HG03575 (cell line): ENCODE measurements at regions not wholly inside any gene's neighbourhood (a gene's known extent, or its start where the extent isn't known, plus 50 kb on each side); places are given as distances from the start of the nearest gene placed in this dataset.

Experiments used
- ATAC-seq: cut with Tn5 transposase; IDR thresholded peaks from one replicate; pipeline ENCODE4 v1.9.1; 2021; ENCODE audit not compliant: unreplicated experiment, insufficient number of reproducible peaks, low FRiP score; ENCODE audit errors: extremely low read depth

- no peak for ATAC-seq
Observed at GRCh38 chr14:53896726-53897125, 59.9 kb downstream of the BMP4 start.

DNA sequence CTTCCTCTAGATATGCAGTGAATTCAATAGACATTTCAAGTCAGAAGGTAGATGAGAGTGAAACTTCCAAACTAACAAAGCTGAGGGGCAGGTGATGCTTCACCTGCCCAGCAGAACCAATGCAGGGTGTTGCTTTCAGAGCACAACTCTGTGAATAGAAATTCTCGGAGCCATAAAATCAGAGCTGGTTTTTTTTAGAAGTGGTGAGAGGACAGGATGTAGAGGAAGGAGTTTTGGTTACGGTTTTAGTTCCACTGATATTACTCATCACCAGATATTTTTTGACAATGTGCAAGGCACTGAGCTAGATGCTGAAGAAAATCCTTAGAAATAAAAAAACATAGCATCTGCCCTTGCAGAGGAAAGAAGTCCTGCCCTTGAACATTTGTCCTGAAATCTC, 62.2 kb downstream of the BMP4 start:
- ATAC-seq = no peak

- ATAC-seq = no peak
Observed at GRCh38 chr14:53893374-53893773, 63.3 kb downstream of the BMP4 start.

GRCh38 chr14:53890611-53891101, 66.0 kb downstream of the BMP4 start:
- no peak for ATAC-seq

GRCh38 chr14:53888535-53889386, 67.9 kb downstream of the BMP4 start:
- no peak for ATAC-seq

DNA sequence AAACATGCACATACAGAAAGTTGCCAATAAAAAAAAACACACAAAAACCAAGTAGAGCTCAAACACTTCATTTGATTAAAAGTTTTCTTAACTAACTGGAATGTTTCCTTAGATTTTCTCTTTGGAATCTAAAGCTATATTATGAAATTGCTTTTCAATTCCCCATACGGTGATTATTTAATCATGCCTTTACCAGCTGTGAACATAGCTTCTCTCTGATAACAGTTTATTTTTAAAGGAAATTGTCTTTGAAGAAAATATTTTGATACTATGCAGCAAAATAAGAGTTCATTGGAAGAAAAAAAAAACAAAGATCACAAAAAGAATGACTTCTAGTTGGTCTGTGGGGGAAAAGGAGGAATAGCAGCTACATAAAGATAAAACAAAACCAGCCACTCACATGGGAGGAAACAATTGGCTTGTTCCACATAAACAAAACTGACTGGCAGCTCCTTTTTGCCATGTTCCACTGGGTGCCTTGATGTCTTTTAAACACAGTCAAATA, 71.4 kb downstream of the BMP4 start:
- no peak for ATAC-seq

DNA sequence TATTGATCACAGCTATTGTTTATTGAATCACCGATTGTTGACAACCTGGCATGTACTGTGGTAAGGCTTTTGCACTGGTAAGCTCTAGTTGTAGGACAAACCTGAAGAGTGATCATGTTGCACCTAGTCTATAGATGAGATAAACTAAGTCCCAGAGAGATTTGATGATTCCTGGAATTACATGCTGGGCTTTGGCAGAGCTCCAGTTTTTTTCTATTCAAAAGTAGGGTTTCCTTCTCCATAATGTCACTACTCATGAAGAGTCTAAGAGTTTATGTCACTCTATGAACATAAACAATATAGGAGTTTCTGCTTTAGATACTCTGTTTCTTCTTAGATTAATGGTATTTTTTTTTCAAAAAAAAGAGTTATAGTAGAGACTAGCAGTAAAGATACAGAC, 72.0 kb downstream of the BMP4 start:
- no peak for ATAC-seq

- no peak for ATAC-seq
Observed at GRCh38 chr14:53883739-53884138, 72.9 kb downstream of the BMP4 start.

DNA sequence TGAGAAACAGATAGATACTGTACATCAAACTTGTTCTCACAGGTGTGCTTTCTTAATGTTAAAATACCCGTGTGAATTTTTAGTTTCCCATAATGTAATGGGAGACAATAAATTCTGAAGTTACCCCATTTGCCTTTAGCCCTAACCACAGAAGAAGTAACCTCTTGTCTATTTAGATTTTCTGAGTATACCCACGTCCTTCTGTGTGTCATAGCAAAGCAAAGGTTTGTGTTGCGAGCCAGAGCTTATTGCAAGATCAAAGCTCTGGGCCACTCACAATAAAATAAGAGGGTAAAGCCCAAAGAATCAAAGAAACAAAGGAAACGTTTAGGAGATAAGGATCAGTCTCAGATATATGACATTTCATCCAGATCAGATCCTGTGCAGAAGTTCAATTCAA, 73.9 kb downstream of the BMP4 start:
- no peak for ATAC-seq

DNA sequence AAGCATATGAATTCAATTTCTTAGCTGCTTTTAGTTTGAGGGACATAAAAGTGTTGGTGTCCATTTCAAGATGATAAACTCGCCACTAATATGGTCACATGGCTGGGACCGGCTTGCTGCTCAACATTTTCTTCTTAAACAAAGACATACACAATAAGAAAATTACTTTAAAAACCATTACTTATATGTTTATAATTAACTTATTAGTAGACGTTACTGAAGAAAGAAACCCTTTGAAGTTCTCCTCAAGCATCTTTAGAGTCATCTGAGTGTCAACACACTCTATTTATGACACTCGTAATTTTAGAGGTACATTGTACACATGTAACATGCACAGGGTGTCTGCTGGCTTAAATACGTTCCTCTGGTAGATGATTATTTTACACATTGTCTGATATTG, 74.7 kb downstream of the BMP4 start:
- ATAC-seq = no peak

- no peak for ATAC-seq
Observed at GRCh38 chr14:53881161-53881871, 75.3 kb downstream of the BMP4 start.

DNA sequence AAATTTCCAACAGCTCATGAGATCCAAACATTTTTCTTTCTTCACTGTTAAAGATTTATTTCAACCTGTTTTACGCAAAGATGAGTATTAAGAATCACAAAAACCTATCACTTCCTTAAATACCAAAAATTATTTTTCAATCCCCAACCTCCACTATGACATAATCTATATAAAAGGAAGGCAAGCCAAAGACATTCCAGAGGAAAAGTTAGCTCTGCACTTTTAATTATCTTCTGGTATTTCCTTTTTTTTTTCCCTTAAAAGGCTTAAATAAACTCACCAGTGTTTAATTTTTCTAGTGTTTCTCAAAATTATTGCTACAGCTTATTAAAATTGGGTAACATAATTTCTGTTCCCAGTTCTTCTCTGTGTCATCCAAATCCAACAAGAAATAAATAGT, 75.9 kb downstream of the BMP4 start:
- no peak for ATAC-seq

GRCh38 chr14:53879747-53880146, 76.9 kb downstream of the BMP4 start:
- ATAC-seq = no peak

DNA sequence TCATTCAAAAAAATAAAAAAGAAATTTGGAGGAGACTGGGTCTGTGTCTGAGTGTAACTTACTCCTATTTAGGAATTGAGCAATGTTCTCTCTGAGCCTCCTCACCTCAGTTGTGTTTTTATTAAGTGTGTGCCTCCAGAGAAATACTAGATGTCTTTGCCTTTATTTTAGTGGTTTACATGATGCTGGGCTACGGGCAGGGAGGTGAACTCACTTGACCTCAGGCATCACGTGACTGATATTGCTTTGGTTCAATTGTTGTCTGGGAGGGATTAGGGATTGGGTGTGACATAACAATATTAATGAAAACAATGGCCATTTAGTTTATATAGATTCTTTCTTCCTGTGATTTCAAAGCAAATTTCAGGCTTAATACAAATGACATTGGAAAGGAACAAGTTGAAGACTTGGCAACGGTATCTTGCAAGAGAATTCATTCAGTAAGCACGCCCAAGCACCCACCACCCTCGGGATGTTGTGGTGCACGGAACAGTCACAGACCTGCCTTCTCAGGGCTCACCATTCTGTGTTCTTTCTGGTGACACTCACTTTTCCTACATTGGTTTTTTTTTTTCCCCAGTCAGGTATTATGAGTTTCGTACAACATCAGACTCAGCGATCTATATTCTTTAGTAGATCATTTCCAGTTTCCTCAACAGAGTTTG, 77.5 kb downstream of the BMP4 start:
- no peak for ATAC-seq

DNA sequence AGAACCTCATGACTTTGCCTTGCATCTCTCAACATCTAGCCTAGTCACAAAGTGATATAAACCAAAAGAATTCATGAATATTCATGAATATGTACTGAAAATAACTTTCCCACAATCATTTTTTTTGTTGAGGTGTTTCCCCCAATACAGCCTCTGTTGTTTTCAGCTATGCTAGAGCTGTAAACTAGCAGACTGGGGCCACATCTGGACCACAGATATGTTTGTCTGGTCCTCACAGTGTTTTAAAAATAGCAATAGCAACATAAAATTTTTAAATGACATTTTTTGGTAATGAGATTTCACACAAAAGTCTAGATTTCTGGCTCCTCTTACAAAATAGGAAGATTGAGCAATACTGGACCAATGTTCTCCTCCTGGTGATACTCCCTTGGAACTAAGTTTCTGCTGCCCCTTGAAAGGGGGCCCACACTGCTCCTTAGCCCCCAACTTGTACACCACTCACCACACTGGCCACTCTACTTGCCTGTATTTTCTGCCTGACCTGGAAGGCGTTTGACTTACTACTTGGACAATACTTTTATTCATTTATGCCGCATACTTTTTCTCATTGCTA, 81.2 kb downstream of the BMP4 start:
- no peak for ATAC-seq

DNA sequence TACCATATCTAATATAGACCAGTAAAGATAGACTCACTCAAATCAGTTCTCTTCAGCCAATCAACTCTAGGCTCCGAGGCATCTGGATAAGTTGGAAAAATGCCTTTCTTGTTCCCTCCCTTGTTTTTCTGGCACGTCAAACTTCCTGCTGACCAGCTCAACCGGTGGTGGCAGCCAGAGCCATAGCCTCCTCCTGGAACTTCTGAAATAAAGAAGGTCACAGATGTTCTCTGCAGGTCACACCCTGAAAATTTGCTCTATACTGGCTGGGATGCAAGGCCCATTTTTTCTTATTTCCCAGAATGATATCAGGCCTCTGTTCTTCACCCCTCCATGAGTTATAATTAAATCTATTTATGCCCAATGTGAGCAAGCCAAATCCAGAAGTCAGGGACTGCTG, 81.9 kb downstream of the BMP4 start:
- no peak for ATAC-seq

- ATAC-seq = no peak
Observed at GRCh38 chr14:53872681-53873089, 83.9 kb downstream of the BMP4 start.

DNA sequence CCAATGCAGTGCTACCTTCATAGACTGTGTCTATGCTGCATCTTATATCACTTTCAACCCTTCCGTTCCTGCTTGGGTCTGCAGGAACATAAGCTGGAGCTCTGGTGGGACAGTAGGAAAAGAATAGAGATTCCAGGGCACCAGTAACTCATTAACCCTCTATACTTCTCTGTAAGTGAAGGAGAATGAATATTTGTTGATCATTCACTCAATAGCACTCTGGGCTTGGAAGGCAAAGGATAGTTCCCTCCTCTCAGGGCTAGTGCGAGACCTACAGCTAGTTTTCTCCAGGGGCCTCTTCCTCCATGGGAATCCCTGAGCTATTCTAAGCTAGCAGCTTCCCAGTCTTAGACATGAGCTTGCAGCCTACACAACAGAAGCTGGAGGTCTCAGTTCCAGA, 84.7 kb downstream of the BMP4 start:
- ATAC-seq = no peak

- no peak for ATAC-seq
Observed at GRCh38 chr14:53871011-53871410, 85.6 kb downstream of the BMP4 start.
